CD4-positive, alpha-beta memory T cell (primary cell): ENCODE measurements at regions not wholly inside any gene's neighbourhood (a gene's known extent, or its start where the extent isn't known, plus 50 kb on each side); places are given as distances from the start of the nearest gene placed in this dataset.
"Not testable (repeated sequence)": the region's sequence is repeated elsewhere in the genome, so short reads cannot be mapped to it uniquely, and the experiment has no call there.

Experiments
- CTCF ChIA-PET: fragments of 350-600 bp; sonication (Branson Sonifier 250); formaldehyde crosslinking; loops from one replicate; lab custom pipeline; 2021; ENCODE audit warnings: inconsistent platforms; ENCODE audit not compliant: partially characterized antibody; lab: Charles Lee
- POLR2A ChIA-PET: fragments of 350-600 bp; sonication (Branson Sonifier 250); formaldehyde crosslinking; loops from one replicate; lab custom pipeline; 2021; ENCODE audit not compliant: partially characterized antibody; lab: Charles Lee
- DNase-seq, 5 donors: peaks; one replicate each; pipeline versions ENCODE4 v3.0.0 to v3.0.0-alpha.2; 2020 to 2022; ENCODE audit warnings: mixed read lengths in 1 of 5
- H3K27ac ChIP-seq: one replicate; pipeline ENCODE4 v1.7.0; 2013; ENCODE audit warnings: low read depth, low read length
- H3K27me3 ChIP-seq: 2 replicates; pipeline ENCODE4 v1.7.0; 2013; ENCODE audit warnings: mild to moderate bottlenecking, low read length, moderate library complexity; ENCODE audit not compliant: insufficient read depth
- H3K36me3 ChIP-seq: 2 replicates; pipeline ENCODE4 v1.7.0; 2013; ENCODE audit warnings: mild to moderate bottlenecking, low read length, moderate library complexity; ENCODE audit not compliant: insufficient read depth
- H3K4me1 ChIP-seq: 2 replicates; pipeline ENCODE4 v1.7.0; 2013; ENCODE audit warnings: mild to moderate bottlenecking, low read length, moderate library complexity; ENCODE audit not compliant: insufficient read depth
- H3K4me3 ChIP-seq, 2 donors: one replicate each; pipeline ENCODE4 v1.7.0; 2013; ENCODE audit warnings: low read length in 2 of 2, mild to moderate bottlenecking in 1 of 2
- H3K9me3 ChIP-seq, 2 donors: one replicate each; pipeline ENCODE4 v1.7.0; 2013; ENCODE audit warnings: low read length in 2 of 2, control low read depth in 1 of 2; ENCODE audit not compliant: control insufficient read depth in 1 of 2
- H3K27ac Mint-ChIP-seq, 7 donors: one replicate each; pipeline ENCODE4 v1.8.0; 2020 to 2021; ENCODE audit warnings: mixed read lengths in 7 of 7, mild to moderate bottlenecking in 6 of 7, inconsistent platforms in 3 of 7, moderate library complexity in 3 of 7
- H3K27me3 Mint-ChIP-seq, 2 donors: one replicate each; pipeline ENCODE4 v1.8.0; 2020 to 2021; ENCODE audit warnings: mixed read lengths in 2 of 2
- H3K36me3 Mint-ChIP-seq, 2 donors: one replicate each; pipeline ENCODE4 v1.8.0; 2020 to 2021; ENCODE audit warnings: mixed read lengths in 2 of 2, inconsistent platforms in 1 of 2, mild to moderate bottlenecking in 1 of 2
- H3K4me1 Mint-ChIP-seq, 4 donors: one replicate each; pipeline ENCODE4 v1.8.0; 2020 to 2021; ENCODE audit warnings: mixed read lengths in 4 of 4, mild to moderate bottlenecking in 1 of 4
- H3K4me3 Mint-ChIP-seq, 8 donors: one replicate each; pipeline ENCODE4 v1.8.0; 2020 to 2021; ENCODE audit warnings: mixed read lengths in 8 of 8, mild to moderate bottlenecking in 7 of 8, moderate library complexity in 6 of 8, inconsistent platforms in 3 of 8
- H3K9me3 Mint-ChIP-seq, 8 donors: one replicate each; pipeline ENCODE4 v1.8.0; 2020 to 2021; ENCODE audit warnings: mixed read lengths in 8 of 8, mild to moderate bottlenecking in 5 of 8, inconsistent platforms in 3 of 8, moderate library complexity in 1 of 8
- intact Hi-C: fragments of 100-400 bp; cut with micrococcal nuclease; formaldehyde crosslinking; loops from one replicate; pipeline ENCODE4 v1.15.1; 2023

DNA sequence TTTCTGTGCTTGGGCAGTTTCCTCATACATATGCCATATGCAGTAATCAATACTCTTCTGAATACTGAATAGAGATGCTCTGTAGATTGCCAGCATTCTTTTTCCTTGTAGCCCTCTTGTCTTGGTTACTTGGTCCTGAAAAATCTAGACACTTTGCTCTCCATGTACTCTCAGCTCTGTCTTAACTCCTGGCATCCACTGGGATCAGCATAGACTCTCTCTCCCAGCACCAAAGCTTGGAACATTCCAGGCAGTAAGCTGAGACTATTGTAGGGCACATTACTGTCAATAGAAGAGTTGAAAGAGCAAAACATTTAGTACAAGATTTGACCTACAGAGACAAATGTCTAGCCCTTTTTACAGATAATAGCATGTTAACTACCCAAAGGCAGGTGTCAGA is 1100.3 kb downstream of the TBL1XR1 start:
- CTCF ChIA-PET: no interaction called here
- Histone ChIP-seq H3K27me3 (no peaks in the 10 kb centered on the region), H3K27ac (no peak overlapping the region), H3K9me3 (no peaks in the 10 kb centered on the region), H3K36me3 (no peaks in the 10 kb centered on the region), H3K4me3 (no peak overlapping the region), H3K4me1 (no peaks in the 10 kb centered on the region)
- Mint-ChIP-seq H3K27ac (no peak overlapping the region), H3K27me3 (no peaks in the 10 kb centered on the region), H3K36me3 (no peaks in the 10 kb centered on the region), H3K4me3 (no peak overlapping the region), H3K9me3 (peaks cover 0 to 12% (median 4%) of the 10 kb centered on the region in 8 donors), H3K4me1 (no peaks in the 10 kb centered on the region)
- POLR2A ChIA-PET: no interaction called here
- no peak for DNase-seq
- intact Hi-C loops: no loop called here

DNA sequence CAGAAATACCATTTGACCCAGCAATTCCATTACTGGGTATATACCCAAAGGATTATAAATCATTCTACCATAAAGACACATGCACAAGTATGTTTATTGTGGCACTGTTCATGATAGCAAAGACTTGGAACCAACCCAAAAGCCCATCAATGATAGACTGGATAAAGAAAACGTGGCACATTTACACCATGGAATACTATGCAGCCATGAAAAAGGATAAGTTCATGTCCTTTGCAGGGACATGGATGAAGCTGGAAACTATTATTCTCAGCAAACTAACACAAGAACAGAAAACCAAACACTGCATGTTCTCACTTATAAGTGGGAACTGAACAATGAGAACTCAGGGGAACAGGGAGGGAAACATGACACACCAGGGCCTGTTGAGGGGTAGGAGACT is 1103.4 kb downstream of the TBL1XR1 start:
- H3K4me1 ChIP-seq, POLR2A ChIA-PET, H3K9me3 ChIP-seq, H3K4me3 ChIP-seq, H3K4me1 Mint-ChIP-seq, H3K27me3 ChIP-seq, H3K27ac ChIP-seq, DNase-seq, H3K36me3 ChIP-seq, H3K27me3 Mint-ChIP-seq, H3K36me3 Mint-ChIP-seq, H3K27ac Mint-ChIP-seq, intact Hi-C loops, CTCF ChIA-PET, H3K4me3 Mint-ChIP-seq: not testable (repeated sequence)
- peaks cover 0 to 11% (median 2%) of the 10 kb centered on the region in 8 donors for H3K9me3 Mint-ChIP-seq

DNA sequence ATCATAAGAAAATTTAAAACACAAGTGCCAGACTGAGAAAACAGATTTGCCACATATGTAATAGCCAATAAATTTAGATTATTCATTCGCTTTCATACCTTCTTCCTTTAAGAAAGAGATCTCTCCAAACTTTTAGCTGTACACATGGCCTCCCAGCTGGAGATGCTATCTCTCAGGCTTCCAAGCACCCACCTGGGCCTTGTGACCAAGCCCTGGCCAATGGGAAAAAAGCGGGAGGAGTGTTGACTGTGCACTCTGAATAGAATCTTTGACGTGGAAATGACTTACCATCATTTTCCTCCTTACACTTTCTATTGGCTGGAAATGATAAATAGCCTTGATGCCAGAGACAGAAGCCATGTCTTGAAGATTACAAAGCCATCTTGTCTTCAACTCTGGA is 1106.6 kb downstream of the TBL1XR1 start:
- Mint-ChIP-seq H3K9me3 (peaks cover 0 to 4% (median 2%) of the 10 kb centered on the region in 8 donors), H3K27me3 (no peaks in the 10 kb centered on the region), H3K4me1 (no peaks in the 10 kb centered on the region), H3K36me3 (no peaks in the 10 kb centered on the region), H3K27ac (no peak overlapping the region), H3K4me3 (no peak overlapping the region)
- intact Hi-C loops: no loop called here
- Histone ChIP-seq H3K27me3 (no peaks in the 10 kb centered on the region), H3K4me1 (no peaks in the 10 kb centered on the region), H3K9me3 (no peaks in the 10 kb centered on the region), H3K4me3 (no peak overlapping the region), H3K36me3 (no peaks in the 10 kb centered on the region), H3K27ac (no peak overlapping the region)
- no peak for DNase-seq
- CTCF ChIA-PET: no interaction called here
- POLR2A ChIA-PET: no interaction called here

DNA sequence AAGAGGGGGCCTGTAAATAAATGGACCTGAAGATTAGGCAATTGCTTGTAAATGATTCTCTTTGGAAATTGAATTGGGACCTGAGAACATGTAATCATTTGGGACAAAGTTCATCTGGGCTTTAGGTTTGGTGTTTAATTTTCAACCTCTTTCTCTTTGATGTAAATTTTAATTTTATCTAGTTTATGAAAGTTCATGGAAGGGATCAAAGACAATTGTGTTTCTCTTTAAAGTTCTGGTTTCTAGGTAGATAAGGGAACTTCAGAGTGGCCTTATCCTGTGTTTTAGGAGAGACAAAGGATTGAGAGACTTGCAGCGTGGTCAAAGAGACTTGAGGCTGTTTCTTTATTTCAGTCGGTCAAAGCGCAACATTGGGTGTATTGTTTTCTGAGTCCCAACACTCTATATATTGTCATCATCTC is 1108.3 kb downstream of the TBL1XR1 start:
- Mint-ChIP-seq H3K4me3 (no peak overlapping the region), H3K27me3 (no peaks in the 10 kb centered on the region), H3K27ac (no peak overlapping the region), H3K9me3 (peaks cover 0 to 7% (median 2%) of the 10 kb centered on the region in 8 donors), H3K4me1 (no peaks in the 10 kb centered on the region), H3K36me3 (no peaks in the 10 kb centered on the region)
- Histone ChIP-seq H3K27me3 (no peaks in the 10 kb centered on the region), H3K27ac (no peak overlapping the region), H3K9me3 (no peaks in the 10 kb centered on the region), H3K4me3 (no peak overlapping the region), H3K36me3 (no peaks in the 10 kb centered on the region), H3K4me1 (no peaks in the 10 kb centered on the region)
- ChIA-PET POLR2A (no interaction called here), CTCF (no interaction called here)
- no peak for DNase-seq
- intact Hi-C loops: no loop called here

DNA sequence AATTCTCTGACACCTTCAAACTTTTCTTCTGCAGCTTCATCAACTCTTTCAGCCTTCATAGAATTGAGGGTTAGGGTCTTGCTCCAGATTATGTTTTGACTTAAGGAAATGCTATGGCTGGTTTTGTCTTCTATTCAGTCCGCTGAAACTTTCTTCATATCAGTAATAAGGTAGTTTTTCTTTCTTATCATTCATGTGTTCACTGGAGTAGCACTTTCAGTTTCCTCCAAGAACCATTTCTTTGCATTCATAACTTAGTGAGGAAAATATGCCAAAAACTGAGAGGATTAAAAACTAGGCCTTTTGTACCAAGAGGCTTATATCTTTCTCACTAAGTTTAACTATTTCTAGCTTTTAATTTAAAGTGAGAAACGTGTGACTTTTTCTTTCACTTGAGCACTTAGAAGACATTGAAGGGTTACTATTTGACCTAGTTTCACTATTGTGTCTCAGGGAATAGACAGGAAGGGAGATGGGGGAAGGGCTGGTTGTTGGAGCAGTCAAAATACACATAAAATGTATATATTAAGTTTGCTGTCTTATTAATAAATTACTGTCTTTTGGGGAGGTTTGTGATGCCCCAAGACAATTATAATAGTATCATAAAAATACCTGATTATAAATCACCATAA is 1110.1 kb downstream of the TBL1XR1 start:
- Histone ChIP-seq H3K9me3 (no peaks in the 10 kb centered on the region), H3K27me3 (no peaks in the 10 kb centered on the region), H3K4me3 (no peak overlapping the region), H3K36me3 (no peaks in the 10 kb centered on the region), H3K4me1 (no peaks in the 10 kb centered on the region), H3K27ac (no peak overlapping the region)
- Mint-ChIP-seq H3K27me3 (no peaks in the 10 kb centered on the region), H3K4me1 (no peaks in the 10 kb centered on the region), H3K9me3 (peaks cover 0 to 4% (median 2%) of the 10 kb centered on the region in 8 donors), H3K4me3 (no peak overlapping the region), H3K36me3 (no peaks in the 10 kb centered on the region), H3K27ac (peak overlapping the region in 1 of 7 donors; percentile 34)
- POLR2A ChIA-PET: no interaction called here
- DNase-seq: no peak
- CTCF ChIA-PET: no interaction called here
- intact Hi-C loops: no loop called here

DNA sequence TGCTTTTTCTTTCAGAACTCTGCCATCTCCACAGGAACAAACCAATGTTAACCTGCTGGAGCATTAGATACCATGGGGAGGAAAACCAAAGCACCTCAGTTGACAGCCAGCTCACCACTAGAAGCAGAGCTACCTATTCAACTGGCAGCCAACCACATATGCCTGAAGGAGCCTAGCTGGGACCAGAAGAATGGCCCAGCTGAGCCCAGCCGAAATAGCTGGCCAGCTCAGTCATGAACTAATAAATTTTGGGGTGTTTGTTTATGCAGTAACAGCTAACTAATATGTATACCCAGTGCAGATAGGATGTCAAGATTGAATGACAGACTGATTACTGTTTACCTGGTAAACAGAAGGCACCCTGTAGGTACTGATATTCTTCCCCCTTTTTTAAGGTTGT is 1117.5 kb downstream of the TBL1XR1 start:
- DNase-seq: no peak
- peaks cover 0 to 6% (median 2%) of the 10 kb centered on the region in 8 donors for H3K9me3 Mint-ChIP-seq
- no peaks in the 10 kb centered on the region for H3K4me1 Mint-ChIP-seq
- no peaks in the 10 kb centered on the region for H3K36me3 Mint-ChIP-seq
- no peak overlapping the region for H3K27ac Mint-ChIP-seq
- intact Hi-C loops: no loop called here
- Histone ChIP-seq H3K27ac (no peak overlapping the region), H3K4me1 (no peaks in the 10 kb centered on the region), H3K36me3 (no peaks in the 10 kb centered on the region), H3K9me3 (peaks cover 0 to 3% of the 10 kb centered on the region in 2 donors), H3K4me3 (no peak overlapping the region), H3K27me3 (no peaks in the 10 kb centered on the region)
- ChIA-PET CTCF (no interaction called here), POLR2A (no interaction called here)
- no peak overlapping the region for H3K4me3 Mint-ChIP-seq
- no peaks in the 10 kb centered on the region for H3K27me3 Mint-ChIP-seq

DNA sequence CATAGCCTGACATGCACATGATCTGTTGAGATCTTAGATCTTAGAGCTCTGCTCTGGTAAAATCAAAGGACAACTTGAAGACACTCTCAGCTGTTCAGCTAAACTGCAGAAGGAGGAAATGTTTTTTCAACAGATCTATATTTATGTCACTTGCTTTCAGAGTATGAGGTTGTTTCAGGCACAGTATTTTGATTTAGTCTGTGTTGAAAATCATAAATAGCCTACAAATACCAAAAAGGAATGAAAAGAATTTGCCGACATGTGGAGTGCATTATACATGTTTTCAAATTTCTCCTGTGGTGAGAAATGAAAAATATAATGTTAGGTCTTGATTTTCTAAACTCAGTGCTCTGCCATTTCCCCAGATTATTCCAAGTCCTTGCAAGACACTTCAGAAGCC is 1118.4 kb downstream of the TBL1XR1 start:
- H3K27me3 Mint-ChIP-seq: no peaks in the 10 kb centered on the region
- no peak overlapping the region for H3K4me3 Mint-ChIP-seq
- Histone ChIP-seq H3K4me3 (no peak overlapping the region), H3K27me3 (no peaks in the 10 kb centered on the region), H3K9me3 (peaks cover 0 to 3% of the 10 kb centered on the region in 2 donors), H3K4me1 (no peaks in the 10 kb centered on the region), H3K36me3 (no peaks in the 10 kb centered on the region), H3K27ac (no peak overlapping the region)
- ChIA-PET CTCF (no interaction called here), POLR2A (no interaction called here)
- H3K27ac Mint-ChIP-seq: no peak overlapping the region
- intact Hi-C loops: no loop called here
- H3K36me3 Mint-ChIP-seq: no peaks in the 10 kb centered on the region
- H3K4me1 Mint-ChIP-seq: no peaks in the 10 kb centered on the region
- peaks cover 0 to 8% (median 2%) of the 10 kb centered on the region in 8 donors for H3K9me3 Mint-ChIP-seq
- DNase-seq: no peak

DNA sequence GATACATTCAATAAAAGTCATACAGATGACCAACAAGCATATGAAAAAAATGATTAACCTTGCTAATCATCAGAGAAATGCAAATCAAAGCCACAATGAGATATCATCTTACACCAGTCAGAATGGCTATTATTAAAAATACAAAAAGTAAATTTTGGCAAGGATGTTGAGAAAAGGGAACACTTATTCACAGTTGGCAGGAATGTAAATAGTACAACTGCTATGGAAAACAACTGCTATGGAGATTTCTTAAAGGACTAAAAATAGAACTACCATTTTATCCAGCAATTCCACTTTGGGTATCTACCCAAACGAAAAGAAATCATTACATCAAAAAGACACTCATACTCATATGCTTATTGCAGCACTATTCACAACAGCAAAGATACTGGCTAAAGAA is 1121.8 kb downstream of the TBL1XR1 start:
- Histone ChIP-seq H3K4me1 (no peaks in the 10 kb centered on the region), H3K36me3 (no peaks in the 10 kb centered on the region), H3K9me3 (peaks cover 0 to 3% of the 10 kb centered on the region in 2 donors), H3K27me3 (no peaks in the 10 kb centered on the region), H3K27ac (no peak overlapping the region), H3K4me3 (no peak overlapping the region)
- ChIA-PET POLR2A (no interaction called here), CTCF (no interaction called here)
- DNase-seq: no peak
- Mint-ChIP-seq H3K4me3 (no peak overlapping the region), H3K36me3 (no peaks in the 10 kb centered on the region), H3K27me3 (no peaks in the 10 kb centered on the region), H3K9me3 (peaks cover 0 to 9% (median 2%) of the 10 kb centered on the region in 8 donors), H3K27ac (no peak overlapping the region), H3K4me1 (no peaks in the 10 kb centered on the region)
- intact Hi-C loops: no loop called here
